ENCODE measurements at regions not wholly inside any gene's neighbourhood (a gene's known extent, or its start where the extent isn't known, plus 50 kb on each side); places are given as distances from the start of the nearest gene placed in this dataset.
"Not testable (repeated sequence)": the region's sequence is repeated elsewhere in the genome, so short reads cannot be mapped to it uniquely, and the experiment has no call there.

- Histone ChIP-seq H3K4me1 (ENCODE audit: control insufficient read depth, insufficient read depth, low read length, unreplicated experiment) (no peaks in the 10 kb centered on the region), H3K27me3 (ENCODE audit: insufficient read depth, low read length) (no peaks in the 10 kb centered on the region), H3K36me3 (ENCODE audit: insufficient read depth, low read length) (no peaks in the 10 kb centered on the region), H3K27ac (ENCODE audit: low read depth, low read length) (no peak overlapping the region), H3K4me3 (ENCODE audit: low read depth, low read length) (no peak overlapping the region), H3K79me2 (ENCODE audit: control insufficient read depth, insufficient read depth, low read length, unreplicated experiment) (no peaks in the 10 kb centered on the region), H2AFZ (ENCODE audit: low read length, unreplicated experiment) (no peak overlapping the region)
Observed at GRCh38 chr10:109664554-109664953, 258.8 kb downstream of the XPNPEP1 start.

- Histone ChIP-seq H3K4me1 (ENCODE audit: control insufficient read depth, insufficient read depth, low read length, unreplicated experiment) (no peaks in the 10 kb centered on the region), H3K79me2 (ENCODE audit: control insufficient read depth, insufficient read depth, low read length, unreplicated experiment) (no peaks in the 10 kb centered on the region), H3K4me3 (ENCODE audit: low read depth, low read length) (no peak overlapping the region), H2AFZ (ENCODE audit: low read length, unreplicated experiment) (no peak overlapping the region), H3K27ac (ENCODE audit: low read depth, low read length) (no peak overlapping the region), H3K36me3 (ENCODE audit: insufficient read depth, low read length) (no peaks in the 10 kb centered on the region), H3K27me3 (ENCODE audit: insufficient read depth, low read length) (no peaks in the 10 kb centered on the region)
Observed at GRCh38 chr10:109663122-109663521, 260.2 kb downstream of the XPNPEP1 start.

- not testable (repeated sequence) for H3K27me3 ChIP-seq (ENCODE audit: insufficient read depth, low read length); H3K4me3 ChIP-seq (ENCODE audit: low read depth, low read length); H3K79me2 ChIP-seq (ENCODE audit: control insufficient read depth, insufficient read depth, low read length, unreplicated experiment); H3K4me1 ChIP-seq (ENCODE audit: control insufficient read depth, insufficient read depth, low read length, unreplicated experiment); H2AFZ ChIP-seq (ENCODE audit: low read length, unreplicated experiment); H3K36me3 ChIP-seq (ENCODE audit: insufficient read depth, low read length); H3K27ac ChIP-seq (ENCODE audit: low read depth, low read length)
Observed at GRCh38 chr10:109652612-109653011, 270.7 kb downstream of the XPNPEP1 start.

GRCh38 chr10:109650228-109650627 is 273.1 kb downstream of the XPNPEP1 start:
- H3K27me3 ChIP-seq (ENCODE audit: insufficient read depth, low read length), result no peaks in the 10 kb centered on the region
- no peaks in the 10 kb centered on the region for H3K79me2 ChIP-seq (ENCODE audit: control insufficient read depth, insufficient read depth, low read length, unreplicated experiment)
- no peak overlapping the region for H3K27ac ChIP-seq (ENCODE audit: low read depth, low read length)
- H3K4me3 ChIP-seq (ENCODE audit: low read depth, low read length), result no peak overlapping the region
- no peaks in the 10 kb centered on the region for H3K4me1 ChIP-seq (ENCODE audit: control insufficient read depth, insufficient read depth, low read length, unreplicated experiment)
- H3K36me3 ChIP-seq (ENCODE audit: insufficient read depth, low read length), result no peaks in the 10 kb centered on the region
- H2AFZ ChIP-seq (ENCODE audit: low read length, unreplicated experiment), result no peak overlapping the region

- no peaks in the 10 kb centered on the region for H3K79me2 ChIP-seq (ENCODE audit: control insufficient read depth, insufficient read depth, low read length, unreplicated experiment)
- no peak overlapping the region for H3K4me3 ChIP-seq (ENCODE audit: low read depth, low read length)
- H3K36me3 ChIP-seq (ENCODE audit: insufficient read depth, low read length), result no peaks in the 10 kb centered on the region
- no peak overlapping the region for H2AFZ ChIP-seq (ENCODE audit: low read length, unreplicated experiment)
- no peak overlapping the region for H3K27ac ChIP-seq (ENCODE audit: low read depth, low read length)
- no peaks in the 10 kb centered on the region for H3K27me3 ChIP-seq (ENCODE audit: insufficient read depth, low read length)
- H3K4me1 ChIP-seq (ENCODE audit: control insufficient read depth, insufficient read depth, low read length, unreplicated experiment), result no peaks in the 10 kb centered on the region
Observed at GRCh38 chr10:109647627-109648026, 275.7 kb downstream of the XPNPEP1 start.

GRCh38 chr10:109633846-109634245 is 289.5 kb downstream of the XPNPEP1 start:
- no peak overlapping the region for H3K4me3 ChIP-seq (ENCODE audit: low read depth, low read length)
- no peaks in the 10 kb centered on the region for H3K36me3 ChIP-seq (ENCODE audit: insufficient read depth, low read length)
- no peak overlapping the region for H2AFZ ChIP-seq (ENCODE audit: low read length, unreplicated experiment)
- no peaks in the 10 kb centered on the region for H3K27me3 ChIP-seq (ENCODE audit: insufficient read depth, low read length)
- no peaks in the 10 kb centered on the region for H3K79me2 ChIP-seq (ENCODE audit: control insufficient read depth, insufficient read depth, low read length, unreplicated experiment)
- H3K27ac ChIP-seq (ENCODE audit: low read depth, low read length), result no peak overlapping the region
- H3K4me1 ChIP-seq (ENCODE audit: control insufficient read depth, insufficient read depth, low read length, unreplicated experiment), result no peaks in the 10 kb centered on the region

- H3K4me3 ChIP-seq (ENCODE audit: low read depth, low read length); H3K4me1 ChIP-seq (ENCODE audit: control insufficient read depth, insufficient read depth, low read length, unreplicated experiment); H3K27ac ChIP-seq (ENCODE audit: low read depth, low read length); H3K36me3 ChIP-seq (ENCODE audit: insufficient read depth, low read length); H3K79me2 ChIP-seq (ENCODE audit: control insufficient read depth, insufficient read depth, low read length, unreplicated experiment); H3K27me3 ChIP-seq (ENCODE audit: insufficient read depth, low read length); H2AFZ ChIP-seq (ENCODE audit: low read length, unreplicated experiment): not testable (repeated sequence)
Observed at GRCh38 chr10:109633017-109633416, 290.3 kb downstream of the XPNPEP1 start.

GRCh38 chr10:109624939-109625338 is 298.4 kb downstream of the XPNPEP1 start:
- H3K79me2 ChIP-seq (ENCODE audit: control insufficient read depth, insufficient read depth, low read length, unreplicated experiment), result no peaks in the 10 kb centered on the region
- H3K27me3 ChIP-seq (ENCODE audit: insufficient read depth, low read length), result no peaks in the 10 kb centered on the region
- no peak overlapping the region for H3K27ac ChIP-seq (ENCODE audit: low read depth, low read length)
- H2AFZ ChIP-seq (ENCODE audit: low read length, unreplicated experiment), result no peak overlapping the region
- no peaks in the 10 kb centered on the region for H3K36me3 ChIP-seq (ENCODE audit: insufficient read depth, low read length)
- H3K4me3 ChIP-seq (ENCODE audit: low read depth, low read length), result no peak overlapping the region
- H3K4me1 ChIP-seq (ENCODE audit: control insufficient read depth, insufficient read depth, low read length, unreplicated experiment), result no peaks in the 10 kb centered on the region

- H2AFZ ChIP-seq (ENCODE audit: low read length, unreplicated experiment), result no peak overlapping the region
- no peaks in the 10 kb centered on the region for H3K4me1 ChIP-seq (ENCODE audit: control insufficient read depth, insufficient read depth, low read length, unreplicated experiment)
- H3K79me2 ChIP-seq (ENCODE audit: control insufficient read depth, insufficient read depth, low read length, unreplicated experiment), result no peaks in the 10 kb centered on the region
- H3K27me3 ChIP-seq (ENCODE audit: insufficient read depth, low read length), result no peaks in the 10 kb centered on the region
- H3K27ac ChIP-seq (ENCODE audit: low read depth, low read length), result no peak overlapping the region
- no peaks in the 10 kb centered on the region for H3K36me3 ChIP-seq (ENCODE audit: insufficient read depth, low read length)
- no peak overlapping the region for H3K4me3 ChIP-seq (ENCODE audit: low read depth, low read length)
Observed at GRCh38 chr10:109622566-109622965, 300.7 kb downstream of the XPNPEP1 start.

- Histone ChIP-seq H3K36me3 (ENCODE audit: insufficient read depth, low read length) (no peaks in the 10 kb centered on the region), H2AFZ (ENCODE audit: low read length, unreplicated experiment) (no peak overlapping the region), H3K27me3 (ENCODE audit: insufficient read depth, low read length) (no peaks in the 10 kb centered on the region), H3K4me1 (ENCODE audit: control insufficient read depth, insufficient read depth, low read length, unreplicated experiment) (no peaks in the 10 kb centered on the region), H3K27ac (ENCODE audit: low read depth, low read length) (no peak overlapping the region), H3K79me2 (ENCODE audit: control insufficient read depth, insufficient read depth, low read length, unreplicated experiment) (no peaks in the 10 kb centered on the region), H3K4me3 (ENCODE audit: low read depth, low read length) (no peak overlapping the region)
Observed at GRCh38 chr10:109620396-109620795, 302.9 kb downstream of the XPNPEP1 start.

- no peaks in the 10 kb centered on the region for H3K27me3 ChIP-seq (ENCODE audit: insufficient read depth, low read length)
- no peaks in the 10 kb centered on the region for H3K36me3 ChIP-seq (ENCODE audit: insufficient read depth, low read length)
- no peak overlapping the region for H3K27ac ChIP-seq (ENCODE audit: low read depth, low read length)
- H3K4me1 ChIP-seq (ENCODE audit: control insufficient read depth, insufficient read depth, low read length, unreplicated experiment), result no peaks in the 10 kb centered on the region
- H3K79me2 ChIP-seq (ENCODE audit: control insufficient read depth, insufficient read depth, low read length, unreplicated experiment), result no peaks in the 10 kb centered on the region
- no peak overlapping the region for H3K4me3 ChIP-seq (ENCODE audit: low read depth, low read length)
- H2AFZ ChIP-seq (ENCODE audit: low read length, unreplicated experiment), result no peak overlapping the region
Observed at GRCh38 chr10:109619914-109620313, 303.4 kb downstream of the XPNPEP1 start.

GRCh38 chr10:109618748-109619147 is 304.6 kb downstream of the XPNPEP1 start:
- Histone ChIP-seq H2AFZ (ENCODE audit: low read length, unreplicated experiment) (no peak overlapping the region), H3K36me3 (ENCODE audit: insufficient read depth, low read length) (no peaks in the 10 kb centered on the region), H3K4me1 (ENCODE audit: control insufficient read depth, insufficient read depth, low read length, unreplicated experiment) (no peaks in the 10 kb centered on the region), H3K27me3 (ENCODE audit: insufficient read depth, low read length) (no peaks in the 10 kb centered on the region), H3K79me2 (ENCODE audit: control insufficient read depth, insufficient read depth, low read length, unreplicated experiment) (no peaks in the 10 kb centered on the region), H3K4me3 (ENCODE audit: low read depth, low read length) (no peak overlapping the region), H3K27ac (ENCODE audit: low read depth, low read length) (no peak overlapping the region)
